C4-2B (cell line): ENCODE measurements at regions not wholly inside any gene's neighbourhood (a gene's known extent, or its start where the extent isn't known, plus 50 kb on each side); places are given as distances from the start of the nearest gene placed in this dataset.

ENCODE experiments used
- ZFX ChIP-seq: fragments of 450-650 bp; IDR thresholded peaks from 2 replicates; pipeline ENCODE4 v1.6.1; 2017
- TF ChIP-seq, protein P1 (sequence below): fragments of 450-650 bp; conservative IDR thresholded peaks from 2 replicates; pipeline ENCODE4 v1.5.1; 2017; ENCODE audit warnings: mild to moderate bottlenecking

DNA sequence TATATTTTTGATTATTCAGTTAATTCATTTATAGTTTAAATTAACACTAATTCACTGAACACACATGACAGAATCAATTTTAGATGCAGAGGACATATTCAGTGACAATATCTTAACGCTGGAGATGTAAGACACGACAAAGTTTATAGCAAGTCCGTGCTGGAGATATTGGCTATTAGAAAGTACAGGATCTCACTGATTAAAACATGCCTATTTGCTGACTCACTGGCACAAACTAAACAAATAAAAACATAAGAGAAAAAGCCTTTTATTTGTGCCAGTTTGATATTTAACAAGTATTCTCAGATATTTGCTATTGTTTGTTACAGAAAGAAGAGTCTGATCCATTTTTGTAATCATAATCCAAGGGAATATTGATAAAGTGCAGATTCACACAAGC, 1122.9 kb upstream of the B3GALT2 start:
- TF ChIP-seq, protein P1, sequence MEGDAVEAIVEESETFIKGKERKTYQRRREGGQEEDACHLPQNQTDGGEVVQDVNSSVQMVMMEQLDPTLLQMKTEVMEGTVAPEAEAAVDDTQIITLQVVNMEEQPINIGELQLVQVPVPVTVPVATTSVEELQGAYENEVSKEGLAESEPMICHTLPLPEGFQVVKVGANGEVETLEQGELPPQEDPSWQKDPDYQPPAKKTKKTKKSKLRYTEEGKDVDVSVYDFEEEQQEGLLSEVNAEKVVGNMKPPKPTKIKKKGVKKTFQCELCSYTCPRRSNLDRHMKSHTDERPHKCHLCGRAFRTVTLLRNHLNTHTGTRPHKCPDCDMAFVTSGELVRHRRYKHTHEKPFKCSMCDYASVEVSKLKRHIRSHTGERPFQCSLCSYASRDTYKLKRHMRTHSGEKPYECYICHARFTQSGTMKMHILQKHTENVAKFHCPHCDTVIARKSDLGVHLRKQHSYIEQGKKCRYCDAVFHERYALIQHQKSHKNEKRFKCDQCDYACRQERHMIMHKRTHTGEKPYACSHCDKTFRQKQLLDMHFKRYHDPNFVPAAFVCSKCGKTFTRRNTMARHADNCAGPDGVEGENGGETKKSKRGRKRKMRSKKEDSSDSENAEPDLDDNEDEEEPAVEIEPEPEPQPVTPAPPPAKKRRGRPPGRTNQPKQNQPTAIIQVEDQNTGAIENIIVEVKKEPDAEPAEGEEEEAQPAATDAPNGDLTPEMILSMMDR, result no peak
- no peak for TF ChIP-seq ZFX
